ENCODE measurements at regions not wholly inside any gene's neighbourhood (a gene's known extent, or its start where the extent isn't known, plus 50 kb on each side); places are given as distances from the start of the nearest gene placed in this dataset.
"Not testable (repeated sequence)": the region's sequence is repeated elsewhere in the genome, so short reads cannot be mapped to it uniquely, and the experiment has no call there.

GRCh38 chr11:129625930-129626329 is 189.7 kb upstream of the TMEM45B start:
- no peak for DNase-seq (ENCODE audit: extremely low spot score, insufficient read length, low read depth)
- FAIRE-seq = no peak

- DNase-seq (ENCODE audit: extremely low spot score, insufficient read length, low read depth) (no peak), FAIRE-seq (no peak)
These were observed 184.4 kb upstream of the TMEM45B start for GRCh38 chr11:129631201-129631600.

GRCh38 chr11:129636926-129637325 is 178.7 kb upstream of the TMEM45B start:
- FAIRE-seq (no peak), DNase-seq (ENCODE audit: extremely low spot score, insufficient read length, low read depth) (no peak)

- FAIRE-seq = no peak
- no peak for DNase-seq (ENCODE audit: extremely low spot score, insufficient read length, low read depth)
These were observed 178.2 kb upstream of the TMEM45B start for GRCh38 chr11:129637473-129637872.

GRCh38 chr11:129637983-129638776 is 177.5 kb upstream of the TMEM45B start:
- FAIRE-seq = no peak
- DNase-seq (ENCODE audit: extremely low spot score, insufficient read length, low read depth) = no peak

- no peak for DNase-seq (ENCODE audit: extremely low spot score, insufficient read length, low read depth)
These were observed 176.3 kb upstream of the TMEM45B start for GRCh38 chr11:129639300-129639699.

GRCh38 chr11:129640671-129641070 is 175.0 kb upstream of the TMEM45B start:
- DNase-seq (ENCODE audit: extremely low spot score, insufficient read length, low read depth) (no peak), FAIRE-seq (no peak)

More at GRCh38 chr11:129639300-129639699, 176.3 kb upstream of the TMEM45B start:
- no peak for FAIRE-seq

GRCh38 chr11:129643031-129643721 is 172.5 kb upstream of the TMEM45B start:
- no peak for DNase-seq (ENCODE audit: extremely low spot score, insufficient read length, low read depth)
- no peak for FAIRE-seq

GRCh38 chr11:129644326-129644725 is 171.3 kb upstream of the TMEM45B start:
- FAIRE-seq = no peak
- no peak for DNase-seq (ENCODE audit: extremely low spot score, insufficient read length, low read depth)

- FAIRE-seq = no peak
- DNase-seq (ENCODE audit: extremely low spot score, insufficient read length, low read depth) = no peak
These were observed 169.7 kb upstream of the TMEM45B start for GRCh38 chr11:129645943-129646342.

- FAIRE-seq; DNase-seq (ENCODE audit: extremely low spot score, insufficient read length, low read depth): not testable (repeated sequence)
These were observed 165.6 kb upstream of the TMEM45B start for GRCh38 chr11:129650044-129650443.

- no peak for DNase-seq (ENCODE audit: extremely low spot score, insufficient read length, low read depth)
- no peak for FAIRE-seq
These were observed 162.8 kb upstream of the TMEM45B start for GRCh38 chr11:129652835-129653234.

- no peak for FAIRE-seq
These were observed 160.3 kb upstream of the TMEM45B start for GRCh38 chr11:129655247-129655832.

GRCh38 chr11:129657866-129658525 is 157.7 kb upstream of the TMEM45B start:
- FAIRE-seq (no peak), DNase-seq (ENCODE audit: extremely low spot score, insufficient read length, low read depth) (no peak)

More at GRCh38 chr11:129655247-129655832, 160.3 kb upstream of the TMEM45B start:
- no peak for DNase-seq (ENCODE audit: extremely low spot score, insufficient read length, low read depth)

GRCh38 chr11:129658526-129658867 is 157.2 kb upstream of the TMEM45B start:
- FAIRE-seq = no peak

GRCh38 chr11:129680907-129681306 is 134.7 kb upstream of the TMEM45B start:
- DNase-seq (ENCODE audit: extremely low spot score, insufficient read length, low read depth) (no peak), FAIRE-seq (no peak)

More at GRCh38 chr11:129658526-129658867, 157.2 kb upstream of the TMEM45B start:
- no peak for DNase-seq (ENCODE audit: extremely low spot score, insufficient read length, low read depth)

- FAIRE-seq = no peak
- no peak for DNase-seq (ENCODE audit: extremely low spot score, insufficient read length, low read depth)
These were observed 134.1 kb upstream of the TMEM45B start for GRCh38 chr11:129681344-129682114.

GRCh38 chr11:129686269-129686668 is 129.4 kb upstream of the TMEM45B start:
- FAIRE-seq (no peak), DNase-seq (ENCODE audit: extremely low spot score, insufficient read length, low read depth) (no peak)

- FAIRE-seq (no peak), DNase-seq (ENCODE audit: extremely low spot score, insufficient read length, low read depth) (no peak)
These were observed 124.5 kb upstream of the TMEM45B start for GRCh38 chr11:129691142-129691541.

GRCh38 chr11:129694538-129694937 is 121.1 kb upstream of the TMEM45B start:
- FAIRE-seq = no peak
- no peak for DNase-seq (ENCODE audit: extremely low spot score, insufficient read length, low read depth)
